HepG2 (cell line): ENCODE measurements at regions not wholly inside any gene's neighbourhood (a gene's known extent, or its start where the extent isn't known, plus 50 kb on each side); places are given as distances from the start of the nearest gene placed in this dataset.
A peak's percentile ranks its signal among the peaks of the same experiment; 100 is the strongest.

Source experiments
- CHD2 ChIP-seq: IDR thresholded peaks from 2 replicates; pipeline ENCODE4 v1.6.1; 2011; ENCODE audit warnings: low read depth, low read length, improper control_type of control experiment
- GATAD1 ChIP-seq: IDR thresholded peaks from 2 replicates; pipeline ENCODE4 v1.6.1; 2016; ENCODE audit warnings: missing genetic modification reagents, missing compliant biosample characterization
- JUNB ChIP-seq: sonication (generic); formaldehyde crosslinking; IDR thresholded peaks from 2 replicates; pipeline ENCODE4 v1.8.0; 2022; ENCODE audit warnings: missing genetic modification reagents, mild to moderate bottlenecking, borderline replicate concordance
- KDM5A ChIP-seq: fragments of 200-600 bp; sonication (generic); IDR thresholded peaks from 2 replicates; pipeline ENCODE4 v1.7.0; 2018; ENCODE audit warnings: antibody characterized with exemption, mild to moderate bottlenecking, low read length, borderline replicate concordance
- PRPF4 ChIP-seq: fragments of 200-400 bp; formaldehyde crosslinking; IDR thresholded peaks from 2 replicates; pipeline ENCODE4 v1.6.1; 2016; ENCODE audit warnings: low read length, low read depth; ENCODE audit not compliant: poor library complexity, severe bottlenecking
- SAFB2 ChIP-seq: sonication (generic); formaldehyde crosslinking; IDR thresholded peaks from 2 replicates; pipeline ENCODE4 v1.5.1; 2020; ENCODE audit warnings: missing genetic modification reagents, low read depth, mild to moderate bottlenecking, borderline replicate concordance
- SP140L ChIP-seq: sonication (generic); formaldehyde crosslinking; IDR thresholded peaks from 2 replicates; pipeline ENCODE4 v1.4.0; 2020; ENCODE audit warnings: missing genetic modification reagents, borderline replicate concordance
- SP2 ChIP-seq: sonication (generic); formaldehyde crosslinking; IDR thresholded peaks from 2 replicates; pipeline ENCODE4 v1.5.1; 2020; ENCODE audit warnings: mild to moderate bottlenecking, missing genetic modification reagents
- TAF15 ChIP-seq: fragments of 200-400 bp; formaldehyde crosslinking; IDR thresholded peaks from one replicate; pipeline ENCODE4 v1.6.1; 2018; ENCODE audit warnings: mild to moderate bottlenecking, low read depth, low read length; ENCODE audit not compliant: poor library complexity, severe bottlenecking
- ZFP62 ChIP-seq: sonication (generic); formaldehyde crosslinking; IDR thresholded peaks from 2 replicates; pipeline ENCODE4 v1.4.0; 2020; ENCODE audit warnings: missing genetic modification reagents
- ZKSCAN8 ChIP-seq: IDR thresholded peaks from 2 replicates; pipeline ENCODE4 v1.6.1; 2016; ENCODE audit warnings: borderline replicate concordance, missing genetic modification reagents, missing compliant biosample characterization
- ZNF224 ChIP-seq: sonication (generic); formaldehyde crosslinking; IDR thresholded peaks from 2 replicates; pipeline ENCODE4 v1.5.0; 2020; ENCODE audit warnings: mild to moderate bottlenecking, missing genetic modification reagents
- ZNF230 ChIP-seq: sonication (generic); formaldehyde crosslinking; IDR thresholded peaks from 2 replicates; pipeline ENCODE4 v1.4.0; 2020; ENCODE audit warnings: mild to moderate bottlenecking, missing genetic modification reagents
- ZNF264 ChIP-seq: sonication (generic); formaldehyde crosslinking; IDR thresholded peaks from 2 replicates; pipeline ENCODE4 v1.4.0; 2020; ENCODE audit warnings: missing genetic modification reagents
- ZNF326 ChIP-seq: sonication (generic); formaldehyde crosslinking; IDR thresholded peaks from 2 replicates; pipeline ENCODE4 v1.4.0; 2020; ENCODE audit warnings: missing genetic modification reagents, borderline replicate concordance
- ZNF567 ChIP-seq: sonication (generic); formaldehyde crosslinking; IDR thresholded peaks from 2 replicates; pipeline ENCODE4 v1.8.1; 2023; ENCODE audit warnings: mild to moderate bottlenecking, missing genetic modification reagents, borderline replicate concordance
- ZNF766 ChIP-seq: sonication (generic); formaldehyde crosslinking; IDR thresholded peaks from 2 replicates; pipeline ENCODE4 v1.5.0; 2020; ENCODE audit warnings: missing genetic modification reagents, borderline replicate concordance
- ZSCAN21 ChIP-seq: sonication (generic); formaldehyde crosslinking; IDR thresholded peaks from 2 replicates; pipeline ENCODE4 v1.8.0; 2022; ENCODE audit warnings: mild to moderate bottlenecking, missing genetic modification reagents, moderate library complexity, borderline replicate concordance
- TF ChIP-seq, protein P1 (sequence below): sonication (generic); formaldehyde crosslinking; IDR thresholded peaks from 2 replicates; pipeline ENCODE4 v1.8.0; 2022; ENCODE audit warnings: missing genetic modification reagents, low read depth, mild to moderate bottlenecking, borderline replicate concordance
- TF ChIP-seq, protein P2 (sequence below): sonication (generic); formaldehyde crosslinking; IDR thresholded peaks from 2 replicates; pipeline ENCODE4 v1.4.0; 2020; ENCODE audit warnings: missing genetic modification reagents
- TF ChIP-seq, protein P3 (sequence below): sonication (generic); formaldehyde crosslinking; IDR thresholded peaks from 2 replicates; pipeline ENCODE4 v1.5.1; 2020; ENCODE audit warnings: missing genetic modification reagents, mild to moderate bottlenecking, borderline replicate concordance
- TF ChIP-seq, protein P4 (sequence below): sonication (generic); formaldehyde crosslinking; IDR thresholded peaks from 2 replicates; pipeline ENCODE4 v1.4.0; 2020; ENCODE audit warnings: mild to moderate bottlenecking, missing genetic modification reagents, borderline replicate concordance

DNA sequence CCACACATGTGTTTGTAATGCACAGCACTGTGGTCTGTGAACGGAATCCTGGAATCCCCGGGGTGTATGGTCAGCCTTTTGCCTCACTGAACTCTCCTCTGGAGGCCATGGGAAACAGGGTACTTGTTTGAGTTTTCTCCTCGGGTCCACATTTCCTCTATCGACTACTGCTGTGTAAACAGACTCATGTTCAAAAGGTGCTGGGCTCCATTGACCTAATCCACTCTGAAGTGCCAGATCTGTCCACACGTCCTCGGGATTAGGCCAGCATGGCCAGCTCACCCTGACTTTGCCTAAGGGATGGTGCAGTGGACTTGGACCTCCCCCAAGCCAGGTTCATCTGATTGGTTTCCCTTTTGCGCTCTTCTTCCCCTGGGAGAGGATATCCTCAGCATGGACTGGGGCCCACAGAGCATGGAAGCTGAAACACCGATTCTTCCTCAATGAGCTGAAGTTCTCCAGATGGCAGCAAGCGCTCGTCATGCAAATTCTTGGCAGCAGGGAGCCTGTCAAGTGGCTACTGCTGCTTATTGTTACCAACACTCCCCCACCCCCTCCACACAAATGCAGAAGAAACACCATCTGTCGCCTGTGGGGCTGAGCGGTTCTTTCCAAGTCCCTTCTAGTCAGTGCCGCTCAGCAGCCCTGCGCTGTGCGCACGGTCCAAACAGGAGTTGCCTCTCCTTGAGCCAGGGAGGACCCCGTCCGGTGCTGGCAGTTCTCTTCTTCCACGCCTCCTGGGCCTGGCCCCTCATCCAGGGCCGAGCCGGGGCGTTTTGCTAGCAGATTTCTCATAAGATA, 292.6 kb upstream of the MARCKS start (continued):
- TF ChIP-seq, protein P1, sequence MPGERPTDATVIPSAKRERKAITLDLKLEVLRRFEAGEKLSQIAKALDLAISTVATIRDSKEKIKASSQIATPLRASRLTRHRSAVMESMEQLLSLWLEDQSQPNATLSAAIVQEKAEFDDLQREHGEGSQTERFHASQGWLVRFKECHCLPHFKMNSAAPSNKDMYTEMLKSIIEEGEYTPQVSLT = no peak
- TF ChIP-seq ZNF766 = peak; percentile 89; the same call in 1 of the 2 replicates
- no peak for TF ChIP-seq ZNF567 (CRISPR knock-in tag)
- TF ChIP-seq, protein P2, sequence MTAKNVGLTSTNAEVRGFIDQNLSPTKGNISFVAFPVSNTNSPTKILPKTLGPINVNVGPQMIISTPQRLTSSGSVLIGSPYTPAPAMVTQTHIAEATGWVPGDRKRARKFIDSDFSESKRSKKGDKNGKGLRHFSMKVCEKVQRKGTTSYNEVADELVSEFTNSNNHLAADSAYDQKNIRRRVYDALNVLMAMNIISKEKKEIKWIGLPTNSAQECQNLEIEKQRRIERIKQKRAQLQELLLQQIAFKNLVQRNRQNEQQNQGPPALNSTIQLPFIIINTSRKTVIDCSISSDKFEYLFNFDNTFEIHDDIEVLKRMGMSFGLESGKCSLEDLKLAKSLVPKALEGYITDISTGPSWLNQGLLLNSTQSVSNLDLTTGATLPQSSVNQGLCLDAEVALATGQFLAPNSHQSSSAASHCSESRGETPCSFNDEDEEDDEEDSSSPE (CRISPR knock-in tag) = no peak
- peak; percentile 88 for TF ChIP-seq ZNF264 (CRISPR knock-in tag)
- TF ChIP-seq SP140L (CRISPR knock-in tag) = no peak
- TF ChIP-seq ZNF230 = peak; percentile 78; the same call in 1 of the 2 replicates
- no peak for TF ChIP-seq ZNF224 (CRISPR knock-in tag)
- peak; percentile 98 for TF ChIP-seq ZSCAN21 (CRISPR knock-in tag)
- TF ChIP-seq, protein P3, sequence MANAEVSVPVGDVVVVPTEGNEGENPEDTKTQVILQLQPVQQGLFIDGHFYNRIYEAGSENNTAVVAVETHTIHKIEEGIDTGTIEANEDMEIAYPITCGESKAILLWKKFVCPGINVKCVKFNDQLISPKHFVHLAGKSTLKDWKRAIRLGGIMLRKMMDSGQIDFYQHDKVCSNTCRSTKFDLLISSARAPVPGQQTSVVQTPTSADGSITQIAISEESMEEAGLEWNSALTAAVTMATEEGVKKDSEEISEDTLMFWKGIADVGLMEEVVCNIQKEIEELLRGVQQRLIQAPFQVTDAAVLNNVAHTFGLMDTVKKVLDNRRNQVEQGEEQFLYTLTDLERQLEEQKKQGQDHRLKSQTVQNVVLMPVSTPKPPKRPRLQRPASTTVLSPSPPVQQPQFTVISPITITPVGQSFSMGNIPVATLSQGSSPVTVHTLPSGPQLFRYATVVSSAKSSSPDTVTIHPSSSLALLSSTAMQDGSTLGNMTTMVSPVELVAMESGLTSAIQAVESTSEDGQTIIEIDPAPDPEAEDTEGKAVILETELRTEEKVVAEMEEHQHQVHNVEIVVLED (CRISPR knock-in tag) = peak; percentile 32; the same call in 1 of the 2 replicates
- TF ChIP-seq GATAD1 (CRISPR knock-in tag) = no peak
- no peak for TF ChIP-seq KDM5A
- no peak; the same call in 1 of the 2 replicates for TF ChIP-seq SP2 (CRISPR knock-in tag)
- TF ChIP-seq ZNF326 (CRISPR knock-in tag) = no peak
- no peak for TF ChIP-seq ZKSCAN8 (CRISPR knock-in tag)
- no peak for TF ChIP-seq TAF15
- TF ChIP-seq SAFB2 (CRISPR knock-in tag) = no peak
- TF ChIP-seq, protein P4, sequence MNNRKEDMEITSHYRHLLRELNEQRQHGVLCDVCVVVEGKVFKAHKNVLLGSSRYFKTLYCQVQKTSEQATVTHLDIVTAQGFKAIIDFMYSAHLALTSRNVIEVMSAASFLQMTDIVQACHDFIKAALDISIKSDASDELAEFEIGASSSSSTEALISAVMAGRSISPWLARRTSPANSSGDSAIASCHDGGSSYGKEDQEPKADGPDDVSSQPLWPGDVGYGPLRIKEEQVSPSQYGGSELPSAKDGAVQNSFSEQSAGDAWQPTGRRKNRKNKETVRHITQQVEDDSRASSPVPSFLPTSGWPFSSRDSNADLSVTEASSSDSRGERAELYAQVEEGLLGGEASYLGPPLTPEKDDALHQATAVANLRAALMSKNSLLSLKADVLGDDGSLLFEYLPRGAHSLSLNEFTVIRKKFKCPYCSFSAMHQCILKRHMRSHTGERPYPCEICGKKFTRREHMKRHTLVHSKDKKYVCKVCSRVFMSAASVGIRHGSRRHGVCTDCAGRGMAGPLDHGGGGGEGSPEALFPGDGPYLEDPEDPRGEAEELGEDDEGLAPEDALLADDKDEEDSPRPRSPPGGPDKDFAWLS (CRISPR knock-in tag) = no peak
- no peak for TF ChIP-seq PRPF4
- no peak for TF ChIP-seq JUNB (CRISPR knock-in tag)
- TF ChIP-seq CHD2 = no peak
- no peak for TF ChIP-seq ZFP62
